Glomerular visceral epithelial cell (primary cell): ENCODE measurements at regions not wholly inside any gene's neighbourhood (a gene's known extent, or its start where the extent isn't known, plus 50 kb on each side); places are given as distances from the start of the nearest gene placed in this dataset.

Source experiments
- DNase-seq: peaks from one replicate; pipeline ENCODE4 v3.0.0-alpha.2; 2016; ENCODE audit errors: extremely low spot score

DNA sequence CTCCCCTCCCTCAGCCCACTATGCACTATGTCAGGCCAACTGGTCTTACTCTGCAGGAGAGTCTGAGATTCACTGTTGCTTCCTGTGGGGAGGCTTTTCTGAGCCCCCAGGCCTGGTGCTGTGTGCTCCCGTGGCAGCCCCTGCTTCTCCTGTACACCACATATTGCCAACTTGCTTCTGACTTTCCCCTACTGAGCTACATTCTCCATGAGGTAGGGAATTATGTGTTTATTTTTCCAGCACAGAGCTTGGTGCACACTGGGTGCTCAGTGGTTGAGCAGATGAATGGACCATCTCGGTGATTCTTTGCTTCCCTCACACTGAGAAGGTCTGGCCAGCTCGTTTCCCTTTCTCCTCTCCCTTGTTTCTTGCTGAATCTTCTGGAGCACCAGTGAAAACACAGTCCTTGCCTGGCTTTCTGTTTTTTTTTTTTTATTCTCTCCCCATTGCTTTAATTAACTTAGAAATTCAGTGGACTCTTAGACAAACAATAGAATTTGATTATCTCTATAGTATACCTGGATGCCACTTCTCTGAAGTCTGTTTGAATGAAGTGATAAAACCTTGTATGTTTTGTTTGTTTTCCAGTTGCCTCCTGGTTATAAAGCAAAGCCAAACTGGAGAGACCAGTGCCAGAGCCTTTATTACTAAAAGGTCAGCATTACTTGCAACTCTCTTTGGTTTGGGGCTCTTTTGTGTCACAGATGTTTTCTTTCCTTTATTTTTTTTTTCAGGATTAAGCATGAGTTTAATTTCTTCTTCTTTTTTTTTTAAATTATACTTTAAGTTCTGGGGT is 50.3 kb upstream of the CNIH3 start:
- no peak for DNase-seq
